CD4-positive, CD25-positive, alpha-beta regulatory T cell (primary cell): ENCODE measurements at regions not wholly inside any gene's neighbourhood (a gene's known extent, or its start where the extent isn't known, plus 50 kb on each side); places are given as distances from the start of the nearest gene placed in this dataset.
"Not testable (repeated sequence)": the region's sequence is repeated elsewhere in the genome, so short reads cannot be mapped to it uniquely, and the experiment has no call there.

ENCODE experiments used
- ATAC-seq, 2 donors: fragments of 150-1000 bp; cut with Tn5 transposase; one replicate each; pipeline ENCODE4 v1.10.0; 2021; ENCODE audit warnings: low read depth in 2 of 2, moderate number of reproducible peaks in 2 of 2, moderate library complexity in 1 of 2
- DNase-seq, 3 donors: peaks; one replicate each; pipeline versions ENCODE4 v3.0.0 to v3.0.0-alpha.2; 2012 to 2022; ENCODE audit warnings: mixed read lengths in 1 of 3
- H3K27ac ChIP-seq: one replicate; pipeline ENCODE4 v1.7.0; 2013; ENCODE audit warnings: mild to moderate bottlenecking, low read length; ENCODE audit not compliant: insufficient read depth, poor library complexity, severe bottlenecking
- H3K27me3 ChIP-seq: one replicate; pipeline ENCODE4 v1.7.0; 2013; ENCODE audit warnings: low read length; ENCODE audit not compliant: control insufficient read depth, insufficient read depth
- H3K36me3 ChIP-seq: one replicate; pipeline ENCODE4 v1.7.0; 2013; ENCODE audit warnings: mild to moderate bottlenecking, low read length, moderate library complexity; ENCODE audit not compliant: control insufficient read depth, insufficient read depth
- H3K4me1 ChIP-seq: 2 replicates; pipeline ENCODE4 v1.7.0; 2013; ENCODE audit warnings: mild to moderate bottlenecking, low read length; ENCODE audit not compliant: insufficient read depth, control insufficient read depth, poor library complexity, severe bottlenecking
- H3K4me3 ChIP-seq: one replicate; pipeline ENCODE4 v1.7.0; 2013; ENCODE audit warnings: low read depth, mild to moderate bottlenecking, low read length, moderate library complexity
- H3K9me3 ChIP-seq, 2 experiments: 1 replicate in 1 of 2; 2 replicates in 1 of 2; pipeline ENCODE4 v1.7.0; 2013; ENCODE audit warnings: low read length in 2 of 2, mild to moderate bottlenecking in 1 of 2, moderate library complexity in 1 of 2; ENCODE audit not compliant: control insufficient read depth in 2 of 2
- H3K27ac Mint-ChIP-seq, 3 donors: one replicate each; pipeline ENCODE4 v1.8.0; 2020 to 2022; ENCODE audit warnings: mild to moderate bottlenecking in 3 of 3, mixed read lengths in 3 of 3, moderate library complexity in 2 of 3
- H3K27me3 Mint-ChIP-seq: one replicate; pipeline ENCODE4 v1.8.0; 2022; ENCODE audit warnings: mild to moderate bottlenecking, mixed read lengths
- H3K36me3 Mint-ChIP-seq: one replicate; pipeline ENCODE4 v1.8.0; 2020; ENCODE audit warnings: mixed read lengths
- H3K4me1 Mint-ChIP-seq, 4 donors: one replicate each; pipeline ENCODE4 v1.8.0; 2020 to 2022; ENCODE audit warnings: mixed read lengths in 4 of 4, mild to moderate bottlenecking in 1 of 4
- H3K4me3 Mint-ChIP-seq, 4 donors: one replicate each; pipeline ENCODE4 v1.8.0; 2020 to 2022; ENCODE audit warnings: mild to moderate bottlenecking in 4 of 4, mixed read lengths in 4 of 4, moderate library complexity in 3 of 4
- H3K9me3 Mint-ChIP-seq, 7 donors: one replicate each; pipeline ENCODE4 v1.8.0; 2020 to 2022; ENCODE audit warnings: mixed read lengths in 7 of 7, mild to moderate bottlenecking in 3 of 7, moderate library complexity in 2 of 7

GRCh38 chr2:16025876-16026640 lies 85.7 kb downstream of the MYCN start:
- Histone ChIP-seq H3K36me3 (no peaks in the 10 kb centered on the region), H3K4me3 (no peak overlapping the region), H3K27ac (no peak overlapping the region), H3K9me3 (no peaks in the 10 kb centered on the region), H3K27me3 (no peaks in the 10 kb centered on the region), H3K4me1 (no peaks in the 10 kb centered on the region)
- no peak overlapping the region for H3K27ac Mint-ChIP-seq
- no peak for DNase-seq
- no peaks in the 10 kb centered on the region for H3K27me3 Mint-ChIP-seq
- peaks cover 0 to 2% (median 0%) of the 10 kb centered on the region in 4 donors for H3K4me1 Mint-ChIP-seq
- no peak for ATAC-seq
- H3K4me3 Mint-ChIP-seq, result no peak overlapping the region
- no peaks in the 10 kb centered on the region for H3K36me3 Mint-ChIP-seq
- H3K9me3 Mint-ChIP-seq, result no peaks in the 10 kb centered on the region

DNA sequence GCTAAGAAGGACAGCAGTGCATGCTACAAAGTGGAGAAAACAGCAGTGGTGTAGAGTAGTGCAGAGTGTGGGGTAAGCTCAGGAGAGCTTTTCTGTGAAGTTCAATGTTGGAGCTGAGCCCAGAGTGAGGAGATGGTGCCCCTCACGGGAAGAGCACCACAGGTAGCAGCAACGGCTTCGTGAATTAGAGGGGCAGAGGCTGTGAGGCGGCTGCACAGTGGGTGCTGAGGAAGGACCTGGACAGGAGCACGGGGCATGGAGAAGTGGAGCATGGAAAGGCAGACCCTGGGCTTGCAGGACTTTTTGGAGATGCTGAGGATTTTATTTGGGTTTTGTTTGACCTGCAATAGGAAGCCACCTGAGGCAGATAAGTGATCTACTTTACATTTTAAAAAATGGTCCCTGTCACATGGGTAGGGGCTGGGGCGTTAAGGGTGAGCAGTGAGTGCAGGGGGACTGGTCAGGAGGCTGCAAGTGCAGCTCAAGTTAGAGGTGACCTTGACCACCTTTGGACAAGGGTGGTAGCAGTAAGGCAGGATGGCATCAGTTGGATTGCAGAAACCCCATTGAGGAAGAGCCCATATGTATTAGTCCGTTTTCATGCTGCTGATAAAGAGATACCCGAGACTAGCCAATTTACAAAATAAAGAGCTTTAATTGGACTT lies 85.0 kb downstream of the MYCN start:
- no peak overlapping the region for H3K27ac ChIP-seq
- no peak for ATAC-seq
- peaks cover 0 to 2% (median 0%) of the 10 kb centered on the region in 4 donors for H3K4me1 Mint-ChIP-seq
- no peaks in the 10 kb centered on the region for H3K9me3 ChIP-seq
- H3K27ac Mint-ChIP-seq, result peak overlapping the region in 2 of 3 donors; percentile 26 to 37
- H3K4me3 ChIP-seq, result no peak overlapping the region
- no peak overlapping the region for H3K4me3 Mint-ChIP-seq
- DNase-seq, result no peak
- H3K27me3 ChIP-seq, result no peaks in the 10 kb centered on the region
- no peaks in the 10 kb centered on the region for H3K9me3 Mint-ChIP-seq
- H3K36me3 Mint-ChIP-seq, result no peaks in the 10 kb centered on the region
- H3K36me3 ChIP-seq, result no peaks in the 10 kb centered on the region
- H3K4me1 ChIP-seq, result no peaks in the 10 kb centered on the region
- no peaks in the 10 kb centered on the region for H3K27me3 Mint-ChIP-seq

- not testable (repeated sequence) for H3K36me3 ChIP-seq, H3K9me3 Mint-ChIP-seq, H3K9me3 ChIP-seq, H3K36me3 Mint-ChIP-seq, H3K4me3 ChIP-seq, H3K4me1 ChIP-seq, H3K4me1 Mint-ChIP-seq, H3K27ac ChIP-seq, H3K27me3 ChIP-seq, ATAC-seq, H3K27ac Mint-ChIP-seq, H3K4me3 Mint-ChIP-seq, DNase-seq, H3K27me3 Mint-ChIP-seq
Measured at GRCh38 chr2:16024628-16025027, 84.3 kb downstream of the MYCN start.

DNA sequence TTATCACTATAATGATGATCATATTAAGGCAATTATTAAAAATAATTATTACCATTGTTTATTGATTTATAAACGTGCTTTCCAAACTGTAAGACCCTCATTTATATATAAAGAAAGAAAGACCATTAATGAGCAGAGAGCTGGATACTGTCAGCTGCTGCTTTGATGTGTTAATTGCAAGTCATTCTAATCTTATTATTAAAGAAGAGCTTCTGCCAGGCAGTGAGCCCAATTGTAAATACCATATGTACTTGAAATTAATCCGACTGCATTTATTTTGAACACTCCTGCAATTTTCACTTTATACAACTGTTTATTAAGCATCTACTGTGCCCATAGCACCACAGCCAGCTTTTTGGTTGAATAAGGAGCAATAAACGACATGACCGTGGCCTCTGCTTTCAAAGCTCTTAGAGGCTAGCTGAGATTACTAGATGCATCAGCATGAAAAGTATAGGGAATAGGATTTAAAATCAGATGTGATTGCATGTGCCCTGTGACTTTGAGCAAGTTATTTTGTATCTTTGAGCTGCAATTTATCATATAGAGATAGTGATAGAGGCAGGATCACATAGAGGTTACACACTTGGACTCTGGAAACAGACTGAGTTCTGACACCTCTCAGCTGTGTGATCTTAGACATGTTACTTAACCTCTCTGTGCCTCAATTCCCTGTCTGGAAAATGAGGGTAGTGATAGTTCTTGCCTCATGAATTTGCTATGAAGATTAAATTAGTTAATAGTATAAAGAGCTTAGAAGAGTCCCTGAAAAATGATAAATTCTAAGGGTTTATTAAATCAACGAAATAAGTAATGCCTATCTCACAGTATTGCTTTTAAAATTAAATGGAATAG lies 83.4 kb downstream of the MYCN start:
- H3K27ac ChIP-seq, result no peak overlapping the region
- Mint-ChIP-seq H3K27ac (no peak overlapping the region), H3K36me3 (no peaks in the 10 kb centered on the region), H3K4me3 (no peak overlapping the region), H3K4me1 (peaks cover 0 to 2% (median 0%) of the 10 kb centered on the region in 4 donors), H3K9me3 (no peaks in the 10 kb centered on the region), H3K27me3 (no peaks in the 10 kb centered on the region)
- no peak for ATAC-seq
- no peaks in the 10 kb centered on the region for H3K27me3 ChIP-seq
- H3K36me3 ChIP-seq, result no peaks in the 10 kb centered on the region
- H3K4me3 ChIP-seq, result no peak overlapping the region
- no peaks in the 10 kb centered on the region for H3K4me1 ChIP-seq
- H3K9me3 ChIP-seq, result no peaks in the 10 kb centered on the region
- no peak for DNase-seq

DNA sequence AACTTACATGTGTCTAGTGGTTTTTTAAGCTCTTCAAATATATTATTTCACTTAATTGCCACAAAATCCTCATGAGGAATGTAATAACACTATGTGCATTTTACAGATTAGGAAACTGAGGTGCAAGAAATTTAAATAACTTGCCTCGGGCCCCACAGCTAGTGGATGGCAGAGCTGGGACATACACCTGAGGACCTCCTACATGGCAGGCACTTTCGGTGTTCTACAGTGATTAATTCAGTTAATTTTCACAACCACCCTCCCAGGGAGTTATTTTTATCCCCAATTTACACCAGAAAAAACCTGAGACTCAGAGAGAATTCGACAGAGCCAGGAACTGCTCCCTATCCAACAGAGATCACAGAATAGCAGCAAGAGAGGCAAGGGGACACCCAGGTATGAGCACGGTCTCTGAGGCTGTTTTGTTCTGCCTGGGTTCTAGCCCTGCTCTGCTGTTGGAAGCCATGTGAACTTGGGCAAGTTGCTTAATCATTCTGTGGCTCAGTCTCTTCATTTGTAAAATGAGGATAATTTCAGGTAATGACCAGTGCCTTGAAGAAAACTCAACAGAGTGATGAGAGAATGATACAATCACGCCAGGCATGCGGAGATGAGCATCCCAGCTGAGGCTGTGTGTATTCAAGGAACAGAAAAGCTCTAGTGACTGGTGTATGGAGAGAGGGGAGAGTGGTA lies 82.3 kb downstream of the MYCN start:
- no peak overlapping the region for H3K27ac Mint-ChIP-seq
- H3K36me3 ChIP-seq, result no peaks in the 10 kb centered on the region
- no peaks in the 10 kb centered on the region for H3K36me3 Mint-ChIP-seq
- no peak overlapping the region for H3K4me3 ChIP-seq
- no peaks in the 10 kb centered on the region for H3K9me3 ChIP-seq
- H3K27me3 Mint-ChIP-seq, result no peaks in the 10 kb centered on the region
- H3K9me3 Mint-ChIP-seq, result no peaks in the 10 kb centered on the region
- H3K4me1 ChIP-seq, result no peaks in the 10 kb centered on the region
- no peak for DNase-seq
- peak overlapping the region in 1 of 4 donors; percentile 43 for H3K4me3 Mint-ChIP-seq
- H3K27ac ChIP-seq, result no peak overlapping the region
- H3K4me1 Mint-ChIP-seq, result peaks cover 0 to 2% (median 0%) of the 10 kb centered on the region in 4 donors
- no peaks in the 10 kb centered on the region for H3K27me3 ChIP-seq
- ATAC-seq, result no peak

DNA sequence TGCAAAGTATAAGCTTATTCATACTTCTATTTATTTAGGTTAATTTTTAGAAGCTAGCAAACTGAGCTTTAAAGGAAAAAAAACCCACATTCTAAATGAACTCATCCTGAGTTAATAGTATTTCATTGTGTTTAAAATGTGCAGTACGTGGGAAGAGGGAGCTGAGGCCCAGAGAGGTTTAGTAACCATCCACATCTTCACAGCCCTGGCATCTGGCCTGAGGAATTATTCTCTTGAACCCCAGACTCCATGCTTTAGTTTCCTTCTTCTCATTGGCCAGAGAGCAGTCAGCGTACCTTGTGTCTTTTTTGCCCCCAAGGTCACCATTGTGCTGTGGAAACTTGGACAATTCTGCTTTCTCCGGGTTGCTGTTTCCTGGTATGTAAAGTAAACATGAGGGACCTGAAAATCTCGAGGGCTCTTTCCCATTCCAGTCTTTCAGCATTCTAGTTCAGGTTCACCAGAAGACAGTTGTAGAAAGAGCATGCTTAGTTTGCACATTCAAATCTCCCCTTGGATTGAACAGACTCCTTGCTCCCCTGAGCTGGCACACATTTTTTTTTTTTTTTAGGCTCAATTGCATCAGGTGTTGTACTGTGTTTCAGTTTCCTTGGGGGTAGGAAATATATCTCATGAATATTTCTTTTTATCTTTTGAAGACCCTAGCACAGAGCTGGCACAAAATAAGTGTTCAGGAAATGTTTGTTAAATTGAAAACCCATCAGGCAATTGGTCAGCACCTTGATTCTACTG lies 81.4 kb downstream of the MYCN start:
- Histone ChIP-seq H3K9me3 (no peaks in the 10 kb centered on the region), H3K27me3 (no peaks in the 10 kb centered on the region), H3K4me3 (no peak overlapping the region), H3K4me1 (no peaks in the 10 kb centered on the region), H3K27ac (no peak overlapping the region), H3K36me3 (no peaks in the 10 kb centered on the region)
- Mint-ChIP-seq H3K36me3 (no peaks in the 10 kb centered on the region), H3K27me3 (no peaks in the 10 kb centered on the region), H3K4me1 (peaks cover 0 to 2% (median 0%) of the 10 kb centered on the region in 4 donors), H3K9me3 (no peaks in the 10 kb centered on the region), H3K27ac (no peak overlapping the region), H3K4me3 (no peak overlapping the region)
- DNase-seq (no peak), ATAC-seq (no peak)
